HCT116 (cell line): ENCODE measurements at regions not wholly inside any gene's neighbourhood (a gene's known extent, or its start where the extent isn't known, plus 50 kb on each side); places are given as distances from the start of the nearest gene placed in this dataset.

ENCODE experiments used
- ATF3 ChIP-seq: IDR thresholded peaks from 2 replicates; pipeline ENCODE4 v1.6.1; 2012
- CEBPB ChIP-seq: IDR thresholded peaks from 2 replicates; pipeline ENCODE4 v1.6.1; 2012; ENCODE audit warnings: low read depth
- CTCF ChIP-seq, 3 experiments: fragments of 200-600 bp in 1 of 3; sonication (generic) in 1 of 3; IDR thresholded peaks in 2 of 3; conservative IDR thresholded peaks in 1 of 3; 2 replicates each; pipeline ENCODE4 v1.5.1; 2012 to 2017; ENCODE audit warnings: low read depth in 2 of 3, low read length in 2 of 3, antibody characterized with exemption in 1 of 3, borderline replicate concordance in 1 of 3, control low read depth in 1 of 3, mild to moderate bottlenecking in 1 of 3, mixed read lengths in 1 of 3, mixed run types in 1 of 3, moderate library complexity in 1 of 3; ENCODE audit not compliant: insufficient read depth in 1 of 3
- EZH2phosphoT487 ChIP-seq: fragments of 200-600 bp; IDR thresholded peaks from 2 replicates; pipeline ENCODE4 v1.6.1; 2018; ENCODE audit warnings: antibody characterized with exemption, borderline replicate concordance
- JUND ChIP-seq: IDR thresholded peaks from 2 replicates; pipeline ENCODE4 v1.6.1; 2012
- MAX ChIP-seq: IDR thresholded peaks from 2 replicates; pipeline ENCODE4 v1.6.1; 2012
- POLR2A ChIP-seq: IDR thresholded peaks from 2 replicates; pipeline ENCODE4 v1.7.0; 2011; ENCODE audit warnings: borderline replicate concordance; ENCODE audit not compliant: insufficient read depth, insufficient read length; ENCODE audit errors: extremely low read depth
- POLR2AphosphoS5 ChIP-seq: IDR thresholded peaks from 2 replicates; pipeline ENCODE4 v1.6.1; 2011; ENCODE audit warnings: mild to moderate bottlenecking, low read depth, low read length, moderate library complexity
- RAD21 ChIP-seq: IDR thresholded peaks from 2 replicates; pipeline ENCODE4 v1.6.1; 2012; ENCODE audit warnings: low read depth, mild to moderate bottlenecking
- YY1 ChIP-seq: IDR thresholded peaks from 2 replicates; pipeline ENCODE4 v1.6.1; 2011; ENCODE audit warnings: low read length, low read depth, moderate library complexity, mild to moderate bottlenecking; ENCODE audit not compliant: insufficient replicate concordance; ENCODE audit errors: extremely low read depth

GRCh38 chr4:101649790-101650515 is 140.6 kb upstream of the BANK1 start:
- no peak for TF ChIP-seq CTCF (IDR thresholded peaks at IDR 0.05 in 2 of 3, conservative IDR thresholded peaks at IDR 0.05 in 1 of 3; ENCODE audit: borderline replicate concordance in 1 of 3, insufficient read depth in 1 of 3, low read depth in 2 of 3, low read length in 2 of 3)
- TF ChIP-seq EZH2phosphoT487: no peak
- TF ChIP-seq ATF3: no peak
- TF ChIP-seq YY1: no peak
- no peak for TF ChIP-seq POLR2A
- TF ChIP-seq JUND: no peak
- TF ChIP-seq MAX: no peak
- no peak for TF ChIP-seq POLR2AphosphoS5
- TF ChIP-seq RAD21: no peak
- TF ChIP-seq CEBPB: no peak
